Neuronal stem cell (in vitro differentiated cells): ENCODE measurements at regions not wholly inside any gene's neighbourhood (a gene's known extent, or its start where the extent isn't known, plus 50 kb on each side); places are given as distances from the start of the nearest gene placed in this dataset.

Experiments
- DNase-seq: peaks from one replicate; pipeline ENCODE4 v3.0.0-alpha.2; 2013; ENCODE audit warnings: low spot score
- H2AFZ ChIP-seq: one replicate; pipeline ENCODE4 v1.6.1; 2013; ENCODE audit warnings: mild to moderate bottlenecking, low read length, inconsistent platforms
- H2AK5ac ChIP-seq: 2 replicates; pipeline ENCODE4 v1.6.1; 2013; ENCODE audit warnings: low read depth, mild to moderate bottlenecking, inconsistent platforms, low read length, moderate library complexity, mixed read lengths
- H2BK120ac ChIP-seq: 2 replicates; pipeline ENCODE4 v1.6.1; 2013; ENCODE audit warnings: low read depth, mild to moderate bottlenecking, inconsistent platforms, low read length, moderate library complexity, mixed read lengths
- H2BK12ac ChIP-seq: one replicate; pipeline ENCODE4 v1.6.1; 2013; ENCODE audit warnings: low read length, inconsistent platforms
- H2BK15ac ChIP-seq: 2 replicates; pipeline ENCODE4 v1.6.1; 2013; ENCODE audit warnings: mild to moderate bottlenecking, low read length, inconsistent platforms, mixed read lengths
- H2BK5ac ChIP-seq: one replicate; pipeline ENCODE4 v1.6.1; 2013; ENCODE audit warnings: inconsistent platforms, mild to moderate bottlenecking, low read length, moderate library complexity
- H3K14ac ChIP-seq: one replicate; pipeline ENCODE4 v1.6.1; 2013; ENCODE audit warnings: low read length, inconsistent platforms
- H3K18ac ChIP-seq: 2 replicates; pipeline ENCODE4 v1.6.1; 2013; ENCODE audit warnings: low read length, inconsistent platforms
- H3K23ac ChIP-seq: 2 replicates; pipeline ENCODE4 v1.6.1; 2013; ENCODE audit warnings: low read depth, mild to moderate bottlenecking, mixed read lengths, low read length, inconsistent platforms; ENCODE audit not compliant: poor library complexity
- H3K27ac ChIP-seq: replicated peaks from 3 replicates; pipeline ENCODE4 v1.5.1; 2013; ENCODE audit warnings: low read length, inconsistent platforms
- H3K27me3 ChIP-seq, 3 experiments: 2 replicates each; pipeline ENCODE4 v1.6.1; 2013; ENCODE audit warnings: low read length in 3 of 3, mild to moderate bottlenecking in 2 of 3, inconsistent platforms in 1 of 3, low read depth in 1 of 3, mixed read lengths in 1 of 3, moderate library complexity in 1 of 3; ENCODE audit not compliant: control insufficient read depth in 3 of 3, insufficient read depth in 3 of 3
- H3K36me3 ChIP-seq, 2 donors: replicated peaks in 1 of 2; 2 replicates each; pipeline ENCODE4 v1.6.1; 2013; ENCODE audit warnings: low read length in 2 of 2; ENCODE audit not compliant: control insufficient read depth in 2 of 2, insufficient read depth in 2 of 2
- H3K4ac ChIP-seq: 2 replicates; pipeline ENCODE4 v1.6.1; 2013; ENCODE audit warnings: inconsistent platforms, mild to moderate bottlenecking, low read length, moderate library complexity
- H3K4me1 ChIP-seq, 2 donors: 1 replicate in 1 of 2; 2 replicates in 1 of 2; pipeline ENCODE4 v1.6.1; 2013; ENCODE audit warnings: low read length in 2 of 2, low read depth in 1 of 2; ENCODE audit not compliant: control insufficient read depth in 2 of 2, insufficient read depth in 1 of 2
- H3K4me2 ChIP-seq: one replicate; pipeline ENCODE4 v1.6.1; 2013; ENCODE audit warnings: mild to moderate bottlenecking, low read length, inconsistent platforms; ENCODE audit not compliant: insufficient read depth, poor library complexity, severe bottlenecking
- H3K4me3 ChIP-seq, 2 donors: 2 replicates each; pipeline ENCODE4 v1.5.1; 2013; ENCODE audit warnings: low read length in 2 of 2, mild to moderate bottlenecking in 2 of 2, inconsistent platforms in 1 of 2, moderate library complexity in 1 of 2
- H3K79me1 ChIP-seq: one replicate; pipeline ENCODE4 v1.6.1; 2013; ENCODE audit warnings: low read depth, mild to moderate bottlenecking, inconsistent platforms, low read length, moderate library complexity
- H3K9ac ChIP-seq: one replicate; pipeline ENCODE4 v1.6.1; 2013; ENCODE audit warnings: mild to moderate bottlenecking, low read depth, low read length, inconsistent platforms; ENCODE audit not compliant: poor library complexity
- H3K9me3 ChIP-seq, 2 donors: replicated peaks in 1 of 2; 2 replicates each; pipeline versions ENCODE3 to v1.6.1; 2013; ENCODE audit warnings: low read length in 2 of 2, mild to moderate bottlenecking in 2 of 2, inconsistent platforms in 1 of 2, low read depth in 1 of 2, mixed read lengths in 1 of 2, moderate library complexity in 1 of 2; ENCODE audit not compliant: control insufficient read depth in 2 of 2, insufficient read depth in 1 of 2
- H4K8ac ChIP-seq: one replicate; pipeline ENCODE4 v1.6.1; 2013; ENCODE audit warnings: low read depth, mild to moderate bottlenecking, inconsistent platforms, low read length, moderate library complexity
- H4K91ac ChIP-seq: one replicate; pipeline ENCODE4 v1.6.1; 2013; ENCODE audit warnings: low read length, low read depth, mild to moderate bottlenecking, inconsistent platforms; ENCODE audit not compliant: poor library complexity
- WGBS, 2 donors: extraction: QIAGEN DNeasy Blood & Tissue Kit; methylation state at CpG; one replicate each; pipeline ENCODE4 v1.1.7; 2013; ENCODE audit warnings: missing lambda C conversion rate in 2 of 2, mixed read lengths in 1 of 2; ENCODE audit not compliant: insufficient read length in 2 of 2, insufficient replicate concordance in 1 of 2; ENCODE audit errors: extremely low coverage in 2 of 2; 5-methylcytosine and 5-hydroxymethylcytosine counted together

DNA sequence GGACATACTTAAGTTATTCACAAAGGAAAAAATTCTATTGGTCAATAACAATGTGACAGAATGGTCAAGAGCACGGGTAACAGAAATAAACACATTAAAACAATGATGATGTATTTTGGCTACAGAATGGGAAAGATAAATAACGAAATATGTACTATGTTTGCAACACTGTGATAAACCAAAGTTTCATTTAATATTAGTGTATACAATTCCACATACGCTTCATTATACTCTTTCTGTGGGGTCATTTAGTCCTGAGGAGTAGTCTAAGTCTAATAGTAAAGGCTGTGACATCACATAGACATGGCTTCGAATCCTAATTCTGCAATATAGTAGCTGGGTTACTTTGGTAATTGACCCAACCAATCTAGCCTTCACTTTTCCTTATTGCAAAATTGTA is 408.3 kb downstream of the MCTP2 start:
- H2AK5ac ChIP-seq: no peak overlapping the region
- no peak overlapping the region for H2BK15ac ChIP-seq
- no peak overlapping the region for H4K8ac ChIP-seq
- no peak overlapping the region for H2BK5ac ChIP-seq
- no peak for DNase-seq
- no peak overlapping the region for H3K23ac ChIP-seq
- H3K27me3 ChIP-seq: no peaks in the 10 kb centered on the region
- H3K4ac ChIP-seq: no peak overlapping the region
- no peaks in the 10 kb centered on the region for H3K36me3 ChIP-seq
- WGBS, 2 donors: no CpG with 5 or more reads among the region's 4 CpGs
- no peak overlapping the region for H2BK120ac ChIP-seq
- no peak overlapping the region for H3K9ac ChIP-seq
- no peak overlapping the region for H3K4me2 ChIP-seq
- no peak overlapping the region for H2AFZ ChIP-seq
- no peak overlapping the region for H4K91ac ChIP-seq
- H3K14ac ChIP-seq: no peak overlapping the region
- no peaks in the 10 kb centered on the region for H3K79me1 ChIP-seq
- H3K9me3 ChIP-seq: no peaks in the 10 kb centered on the region
- no peak overlapping the region for H3K27ac ChIP-seq
- no peak overlapping the region for H2BK12ac ChIP-seq
- no peaks in the 10 kb centered on the region for H3K4me1 ChIP-seq
- no peak overlapping the region for H3K4me3 ChIP-seq
- no peak overlapping the region for H3K18ac ChIP-seq

DNA sequence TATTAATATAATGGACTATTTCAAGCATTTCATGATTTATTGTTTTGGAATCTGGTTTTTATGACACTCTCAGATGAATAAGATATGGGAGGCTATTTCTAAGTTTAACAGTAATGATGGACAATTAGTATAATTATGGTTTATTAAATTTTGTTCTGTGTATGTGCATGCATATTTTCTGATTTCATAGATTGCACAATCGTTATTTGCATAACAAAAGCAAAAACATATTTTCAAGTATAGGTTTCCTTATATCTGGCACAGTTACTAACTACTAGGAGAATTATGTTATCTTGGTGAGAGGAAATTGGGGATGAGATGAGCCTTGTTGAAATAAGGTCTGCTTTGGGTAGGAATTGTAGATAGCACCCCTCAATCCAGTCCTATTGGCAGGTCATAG is 413.1 kb downstream of the MCTP2 start:
- no peak overlapping the region for H2BK12ac ChIP-seq
- DNase-seq: no peak
- H2AFZ ChIP-seq: no peak overlapping the region
- H3K4ac ChIP-seq: no peak overlapping the region
- H3K4me2 ChIP-seq: no peak overlapping the region
- no peaks in the 10 kb centered on the region for H3K9me3 ChIP-seq
- H3K27ac ChIP-seq: no peak overlapping the region
- H3K4me3 ChIP-seq: no peak overlapping the region
- H3K4me1 ChIP-seq: no peaks in the 10 kb centered on the region
- H3K36me3 ChIP-seq: no peaks in the 10 kb centered on the region
- H2BK5ac ChIP-seq: no peak overlapping the region
- H3K79me1 ChIP-seq: no peaks in the 10 kb centered on the region
- H4K91ac ChIP-seq: no peak overlapping the region
- H3K27me3 ChIP-seq: no peaks in the 10 kb centered on the region
- H3K14ac ChIP-seq: no peak overlapping the region
- no peak overlapping the region for H3K23ac ChIP-seq
- H2AK5ac ChIP-seq: no peak overlapping the region
- no peak overlapping the region for H4K8ac ChIP-seq
- no peak overlapping the region for H2BK15ac ChIP-seq
- no peak overlapping the region for H3K18ac ChIP-seq
- no peak overlapping the region for H2BK120ac ChIP-seq
- no CpG with 5 or more reads among the region's 1 CpG for WGBS, 2 donors
- H3K9ac ChIP-seq: no peak overlapping the region

DNA sequence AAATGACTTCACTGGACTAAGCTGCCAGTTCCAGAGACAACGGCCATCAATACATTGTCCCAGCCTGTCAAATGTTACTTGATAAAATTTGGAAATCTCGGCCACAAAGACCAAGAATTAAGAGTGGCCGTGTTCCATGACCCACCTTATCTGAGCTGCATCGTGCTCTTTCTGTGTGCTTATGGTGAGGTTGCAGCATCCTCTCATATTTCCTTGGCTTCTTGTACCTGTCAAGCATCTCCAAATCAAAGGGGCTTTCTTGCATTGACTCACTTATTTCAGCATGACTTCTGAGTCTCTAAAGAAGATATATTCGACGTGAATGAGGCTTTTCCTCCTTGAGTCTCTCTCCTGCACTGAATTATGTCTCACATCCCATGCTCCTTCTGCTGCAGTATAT is 421.7 kb downstream of the MCTP2 start:
- Histone ChIP-seq H2AK5ac (no peak overlapping the region), H2AFZ (no peak overlapping the region), H4K91ac (no peak overlapping the region), H3K4me2 (no peak overlapping the region), H3K9me3 (no peaks in the 10 kb centered on the region), H3K27ac (no peak overlapping the region), H3K79me1 (no peaks in the 10 kb centered on the region), H2BK5ac (no peak overlapping the region), H3K9ac (no peak overlapping the region), H3K4me1 (no peaks in the 10 kb centered on the region), H3K36me3 (no peaks in the 10 kb centered on the region), H3K18ac (no peak overlapping the region), H3K4me3 (no peak overlapping the region), H3K4ac (no peak overlapping the region), H3K23ac (no peak overlapping the region), H4K8ac (no peak overlapping the region), H3K14ac (no peak overlapping the region), H3K27me3 (peaks cover 0 to 2% (median 0%) of the 10 kb centered on the region in 3 experiments), H2BK15ac (no peak overlapping the region), H2BK12ac (no peak overlapping the region), H2BK120ac (no peak overlapping the region)
- WGBS, 2 donors: no CpG with 5 or more reads among the region's 6 CpGs
- no peak for DNase-seq

DNA sequence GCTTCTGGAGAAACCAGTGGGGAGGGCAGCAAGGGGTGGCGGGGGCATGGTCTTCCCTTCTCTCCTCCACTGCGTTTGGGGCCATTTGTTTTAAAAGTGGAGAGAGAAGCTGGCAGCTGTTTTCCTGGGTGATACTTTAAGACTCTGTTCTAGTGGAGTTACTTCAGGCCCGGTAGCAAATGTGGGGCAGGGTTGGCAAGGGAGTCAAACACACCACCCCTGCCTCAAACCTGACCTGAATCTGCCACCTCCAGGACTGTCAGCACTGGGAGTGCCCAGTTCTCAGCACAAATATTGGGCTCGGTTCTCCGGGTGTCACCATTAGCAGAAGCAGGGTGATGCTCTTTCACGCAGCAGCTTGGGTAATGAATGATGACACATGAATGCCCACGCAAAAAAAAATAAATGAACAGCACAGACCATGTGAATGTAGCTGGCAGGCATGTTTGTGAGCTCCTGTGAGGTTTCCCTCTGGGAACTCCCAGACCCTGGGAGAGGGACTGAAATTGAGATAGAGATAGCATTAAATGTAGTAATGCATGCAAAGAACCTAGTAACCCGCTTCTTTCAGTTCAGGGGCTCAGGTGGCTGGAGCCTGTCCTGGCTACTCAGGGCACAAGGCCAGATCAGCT is 424.0 kb downstream of the MCTP2 start:
- Histone ChIP-seq H3K4me2 (no peak overlapping the region), H2AFZ (no peak overlapping the region), H4K8ac (no peak overlapping the region), H2AK5ac (no peak overlapping the region), H3K9me3 (no peaks in the 10 kb centered on the region), H3K4ac (no peak overlapping the region), H2BK12ac (no peak overlapping the region), H3K9ac (peak overlapping the region; percentile 44), H3K4me3 (no peak overlapping the region), H3K23ac (no peak overlapping the region), H2BK15ac (no peak overlapping the region), H4K91ac (no peak overlapping the region), H3K4me1 (no peaks in the 10 kb centered on the region), H3K27me3 (peaks cover 0 to 2% (median 0%) of the 10 kb centered on the region in 3 experiments), H3K27ac (no peak overlapping the region), H3K36me3 (no peaks in the 10 kb centered on the region), H3K14ac (no peak overlapping the region), H2BK5ac (no peak overlapping the region), H3K79me1 (no peaks in the 10 kb centered on the region), H3K18ac (no peak overlapping the region), H2BK120ac (no peak overlapping the region)
- no CpG with 5 or more reads among the region's 8 CpGs for WGBS, 2 donors
- DNase-seq: no peak
